HepG2 (cell line): ENCODE measurements at regions not wholly inside any gene's neighbourhood (a gene's known extent, or its start where the extent isn't known, plus 50 kb on each side); places are given as distances from the start of the nearest gene placed in this dataset.

Experiments used
- ATAC-seq: fragments of 200-7000 bp; cut with Tn5 transposase; 3 replicates; pipeline ENCODE4 v1.9.1; 2020; ENCODE audit warnings: mild to moderate bottlenecking, moderate library complexity
- BruUV-seq: library from RNA; stranded (reverse); fragments of 400-500 nt; replicated peaks from 2 replicates; lab custom pipeline; 2021; lab: Mats Ljungman, UMichigan
- CTCF ChIA-PET: fragments of 300-600 bp; formaldehyde crosslinking; extraction: SDS; loops from one replicate; lab custom pipeline; 2021; ENCODE audit warnings: low total read pairs, inconsistent platforms, low intra/inter-chr PET ratio; lab: Yijun Ruan, JAX
- POLR2A ChIA-PET: fragments of 350-600 bp; sonication (Branson Sonifier 250); formaldehyde crosslinking; loops from one replicate; lab custom pipeline; 2020; ENCODE audit warnings: antibody characterized with exemption, inconsistent platforms; lab: Yijun Ruan, JAX
- DNase-seq: peaks from one replicate; pipeline ENCODE4 v3.0.0-alpha.2; 2015; ENCODE audit warnings: low spot score
- FAIRE-seq: peaks from 3 replicates; lab custom pipeline; 2011; peaks lifted over from hg19 to GRCh38; lab: Jason Lieb, UNC
- H2AFZ ChIP-seq: one replicate; pipeline ENCODE4 v1.6.1; 2011; ENCODE audit warnings: low read length, inconsistent platforms
- H3K27ac ChIP-seq: fragments of 300-600 bp; 3 replicates; pipeline ENCODE4 v1.8.0; 2011; ENCODE audit warnings: mixed run types, mild to moderate bottlenecking, mixed read lengths, low read length, inconsistent platforms; ENCODE audit not compliant: insufficient read depth; ENCODE audit errors: extremely low read length
- H3K27me3 ChIP-seq, 2 experiments: fragments of 200-600 bp in 1 of 2; 2 replicates in 1 of 2; 3 replicates in 1 of 2; pipeline versions ENCODE4 v1.6.0 to v1.8.0; 2011; ENCODE audit warnings: low read length in 2 of 2, mild to moderate bottlenecking in 2 of 2, moderate library complexity in 2 of 2, inconsistent platforms in 1 of 2; ENCODE audit not compliant: insufficient read depth in 2 of 2, control insufficient read depth in 1 of 2
- H3K36me3 ChIP-seq, 2 experiments: fragments of 200-600 bp in 1 of 2; replicated peaks in 1 of 2; 2 replicates in 1 of 2; 3 replicates in 1 of 2; pipeline versions ENCODE4 v1.5.1 to v1.8.0; 2011; ENCODE audit warnings: low read length in 2 of 2, inconsistent platforms in 1 of 2; ENCODE audit not compliant: insufficient read depth in 2 of 2, control insufficient read depth in 1 of 2
- H3K4me1 ChIP-seq: 2 replicates; pipeline ENCODE4 v1.5.1; 2012; ENCODE audit warnings: low read length, inconsistent platforms; ENCODE audit not compliant: insufficient read depth
- H3K4me2 ChIP-seq: 2 replicates; pipeline ENCODE4 v1.6.0; 2011; ENCODE audit warnings: low read depth, low read length, inconsistent platforms
- H3K4me3 ChIP-seq, 3 experiments: fragments of 200-600 bp in 1 of 3; sonication (generic), shearing (Covaris generic) in 1 of 3; replicated peaks in 1 of 3; 2 replicates each; pipeline ENCODE4 v1.5.1; 2011 to 2016; ENCODE audit warnings: low read length in 3 of 3, inconsistent platforms in 2 of 3, low read depth in 2 of 3, mild to moderate bottlenecking in 2 of 3, control low read depth in 1 of 3, mixed read lengths in 1 of 3; ENCODE audit not compliant: insufficient read depth in 1 of 3
- H3K79me2 ChIP-seq: one replicate; pipeline ENCODE4 v1.6.1; 2011; ENCODE audit warnings: low read length, inconsistent platforms; ENCODE audit not compliant: insufficient read depth
- H3K9ac ChIP-seq: 2 replicates; pipeline ENCODE4 v1.6.0; 2011; ENCODE audit warnings: mild to moderate bottlenecking, low read depth, low read length, inconsistent platforms; ENCODE audit not compliant: insufficient read depth
- H3K9me3 ChIP-seq: 2 replicates; pipeline ENCODE4 v1.5.1; 2012; ENCODE audit warnings: mild to moderate bottlenecking, low read length
- H4K20me1 ChIP-seq: 2 replicates; pipeline ENCODE4 v1.6.0; 2011; ENCODE audit warnings: inconsistent platforms, mild to moderate bottlenecking, low read length, moderate library complexity; ENCODE audit not compliant: insufficient read depth
- DPF2 ChIP-seq: sonication (generic); formaldehyde crosslinking; IDR thresholded peaks from 2 replicates; pipeline ENCODE4 v1.4.0; 2020; ENCODE audit warnings: mild to moderate bottlenecking, low read depth, missing genetic modification reagents, borderline replicate concordance
- GABPB1 ChIP-seq: IDR thresholded peaks from 2 replicates; pipeline ENCODE4 v1.6.1; 2016; ENCODE audit warnings: mild to moderate bottlenecking, missing genetic modification reagents, moderate library complexity, missing compliant biosample characterization
- HES4 ChIP-seq: sonication (generic); formaldehyde crosslinking; IDR thresholded peaks from 2 replicates; pipeline ENCODE4 v1.9.0; 2021; ENCODE audit warnings: mild to moderate bottlenecking, missing genetic modification reagents, borderline replicate concordance
- HNRNPK ChIP-seq: fragments of 200-400 bp; formaldehyde crosslinking; IDR thresholded peaks from 2 replicates; pipeline ENCODE4 v1.6.1; 2018; ENCODE audit warnings: low read length, low read depth, moderate library complexity, mild to moderate bottlenecking; ENCODE audit not compliant: poor library complexity, severe bottlenecking
- MTF2 ChIP-seq: sonication (generic); formaldehyde crosslinking; IDR thresholded peaks from 2 replicates; pipeline ENCODE4 v1.5.0; 2020; ENCODE audit warnings: missing genetic modification reagents, borderline replicate concordance
- MXD3 ChIP-seq: IDR thresholded peaks from 2 replicates; pipeline ENCODE4 v1.6.1; 2016; ENCODE audit warnings: mild to moderate bottlenecking, missing biosample characterization, missing genetic modification reagents
- MYPOP ChIP-seq: sonication (generic); formaldehyde crosslinking; IDR thresholded peaks from 2 replicates; pipeline ENCODE4 v1.8.1; 2023; ENCODE audit warnings: mild to moderate bottlenecking, moderate library complexity, missing genetic modification reagents
- NONO ChIP-seq, 2 experiments: fragments of 450-650 bp in 1 of 2; sonication (generic) in 1 of 2; formaldehyde crosslinking in 1 of 2; IDR thresholded peaks in 1 of 2; conservative IDR thresholded peaks in 1 of 2; 2 replicates each; pipeline versions ENCODE4 v1.6.1 to v1.8.0; 2017 to 2022; ENCODE audit warnings: mild to moderate bottlenecking in 1 of 2, missing genetic modification reagents in 1 of 2, moderate library complexity in 1 of 2
- SIX4 ChIP-seq: sonication (generic); formaldehyde crosslinking; IDR thresholded peaks from 2 replicates; pipeline ENCODE4 v1.4.0; 2020; ENCODE audit warnings: missing genetic modification reagents
- SNAPC2 ChIP-seq: sonication (generic); formaldehyde crosslinking; IDR thresholded peaks from 2 replicates; pipeline ENCODE4 v1.8.1; 2022; ENCODE audit warnings: mild to moderate bottlenecking, missing genetic modification reagents
- SPEN ChIP-seq: sonication (generic); formaldehyde crosslinking; IDR thresholded peaks from 2 replicates; pipeline ENCODE4 v1.5.1; 2020; ENCODE audit warnings: low read depth, mild to moderate bottlenecking, missing genetic modification reagents
- TBX3 ChIP-seq: fragments of 450-650 bp; IDR thresholded peaks from 2 replicates; pipeline ENCODE4 v1.6.1; 2017; ENCODE audit warnings: antibody characterized with exemption, mild to moderate bottlenecking, inconsistent platforms, borderline replicate concordance
- ZBTB1 ChIP-seq: sonication (generic); formaldehyde crosslinking; IDR thresholded peaks from 2 replicates; pipeline ENCODE4 v1.4.0; 2020; ENCODE audit warnings: missing genetic modification reagents, borderline replicate concordance
- ZBTB49 ChIP-seq: sonication (generic); formaldehyde crosslinking; IDR thresholded peaks from 2 replicates; pipeline ENCODE4 v1.4.0; 2020; ENCODE audit warnings: missing genetic modification reagents, borderline replicate concordance
- ZNF549 ChIP-seq: sonication (generic); formaldehyde crosslinking; IDR thresholded peaks from 2 replicates; pipeline ENCODE4 v1.5.0; 2020; ENCODE audit warnings: missing genetic modification reagents
- ZNF747 ChIP-seq: sonication (generic); formaldehyde crosslinking; IDR thresholded peaks from 2 replicates; pipeline ENCODE4 v1.8.1; 2023; ENCODE audit warnings: missing genetic modification reagents, mild to moderate bottlenecking, borderline replicate concordance
- WGBS: methylation state at CpG from one replicate; pipeline ENCODE4 v1.1.6; 2017; ENCODE audit warnings: low lambda C conversion rate; 5-methylcytosine and 5-hydroxymethylcytosine counted together
- in situ Hi-C: cut with HindIII; loops from 2 replicates; pipeline ENCODE4 v1.10.0; 2017; ENCODE audit warnings: low pct_unique_long_range_greater_than_20kb; ENCODE audit not compliant: extremely low pct_ligation_motif_present
- intact Hi-C: fragments of 100-400 bp; cut with micrococcal nuclease; formaldehyde crosslinking; loops from one replicate; pipeline ENCODE4 v1.10.0; 2022; ENCODE audit not compliant: unreplicated experiment
- TF ChIP-seq, protein P1 (sequence below): sonication (generic); formaldehyde crosslinking; IDR thresholded peaks from 2 replicates; pipeline ENCODE4 v1.5.1; 2020; ENCODE audit warnings: mild to moderate bottlenecking, missing genetic modification reagents, borderline replicate concordance

DNA sequence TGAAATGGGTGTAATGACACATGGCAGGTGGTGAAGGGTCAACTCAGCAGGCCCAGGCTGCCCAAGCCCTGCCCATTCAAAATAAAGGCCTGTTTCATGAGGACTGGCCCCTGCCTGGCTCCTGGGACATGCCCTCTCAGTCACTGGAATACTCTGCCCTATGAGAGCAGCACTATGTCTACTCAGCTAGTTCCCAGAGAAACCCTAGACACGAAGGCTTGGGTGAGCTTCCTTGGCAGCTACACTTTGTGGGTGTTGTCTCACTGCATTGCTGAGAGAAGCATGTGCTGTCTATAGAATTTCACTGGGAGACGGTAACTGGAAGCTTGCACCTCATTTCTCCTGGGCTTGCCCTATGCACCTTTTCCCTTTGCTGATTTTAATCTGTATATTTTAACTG lies 752.8 kb downstream of the LIG4 start:
- ATAC-seq (no peak), DNase-seq (no peak), FAIRE-seq (no peak)
- ChIA-PET POLR2A (no interaction called here), CTCF (no interaction called here)
- BruUV-seq = no TSS peak
- H3K79me2 ChIP-seq = no peaks in the 10 kb centered on the region
- intact Hi-C loops = no loop called here
- no peaks in the 10 kb centered on the region for H3K27me3 ChIP-seq
- no peak overlapping the region for H3K4me2 ChIP-seq
- peaks cover 7% of the 10 kb centered on the region; the same call in 1 of the 2 replicates for H3K9me3 ChIP-seq
- 0% methylated on average over 1 of the region's 2 CpGs for WGBS
- H2AFZ ChIP-seq = no peak overlapping the region
- no peak overlapping the region for H3K9ac ChIP-seq
- no peaks in the 10 kb centered on the region for H4K20me1 ChIP-seq
- no peak overlapping the region for H3K4me3 ChIP-seq
- H3K4me1 ChIP-seq = no peaks in the 10 kb centered on the region
- in situ Hi-C loops = no loop called here
- no peaks in the 10 kb centered on the region for H3K36me3 ChIP-seq
- H3K27ac ChIP-seq = no peak overlapping the region
- TF ChIP-seq GABPB1 (CRISPR knock-in tag) = no peak
- no peak for TF ChIP-seq SNAPC2 (CRISPR knock-in tag)
- no peak for TF ChIP-seq ZNF549 (CRISPR knock-in tag)
- TF ChIP-seq MTF2 (CRISPR knock-in tag) = no peak
- no peak for TF ChIP-seq ZBTB1 (CRISPR knock-in tag)
- TF ChIP-seq NONO (IDR thresholded peaks at IDR 0.05) = no peak
- TF ChIP-seq NONO (CRISPR knock-in tag; conservative IDR thresholded peaks at IDR 0.05) = no peak
- TF ChIP-seq MXD3 = no peak
- no peak for TF ChIP-seq ZNF747 (CRISPR knock-in tag)
- no peak for TF ChIP-seq TBX3
- no peak for TF ChIP-seq DPF2 (CRISPR knock-in tag)
- no peak for TF ChIP-seq ZBTB49 (CRISPR knock-in tag)
- no peak for TF ChIP-seq SIX4
- TF ChIP-seq SPEN (CRISPR knock-in tag) = no peak
- no peak for TF ChIP-seq HNRNPK
- TF ChIP-seq HES4 (CRISPR knock-in tag) = no peak
- TF ChIP-seq, protein P1, sequence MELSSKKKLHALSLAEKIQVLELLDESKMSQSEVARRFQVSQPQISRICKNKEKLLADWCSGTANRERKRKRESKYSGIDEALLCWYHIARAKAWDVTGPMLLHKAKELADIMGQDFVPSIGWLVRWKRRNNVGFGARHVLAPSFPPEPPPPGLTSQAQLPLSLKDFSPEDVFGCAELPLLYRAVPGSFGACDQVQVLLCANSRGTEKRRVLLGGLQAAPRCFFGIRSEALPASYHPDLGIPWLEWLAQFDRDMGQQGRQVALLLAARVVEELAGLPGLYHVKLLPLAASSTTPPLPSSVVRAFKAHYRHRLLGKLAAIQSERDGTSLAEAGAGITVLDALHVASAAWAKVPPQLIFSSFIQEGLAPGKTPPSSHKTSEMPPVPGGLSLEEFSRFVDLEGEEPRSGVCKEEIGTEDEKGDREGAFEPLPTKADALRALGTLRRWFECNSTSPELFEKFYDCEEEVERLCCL (CRISPR knock-in tag) = no peak
- TF ChIP-seq MYPOP (CRISPR knock-in tag) = no peak
